H9 (cell line): ENCODE measurements at regions not wholly inside any gene's neighbourhood (a gene's known extent, or its start where the extent isn't known, plus 50 kb on each side); places are given as distances from the start of the nearest gene placed in this dataset.

Source experiments
- DNase-seq: peaks from one replicate; pipeline ENCODE4 v3.0.0-alpha.2; 2017
- H2AFZ ChIP-seq: one replicate; pipeline ENCODE4 v1.6.1; 2013; ENCODE audit warnings: mild to moderate bottlenecking, low read length, control low read depth, moderate library complexity
- H2AK5ac ChIP-seq: 2 replicates; pipeline ENCODE4 v1.6.1; 2013; ENCODE audit warnings: low read length, control low read depth, mixed read lengths; ENCODE audit not compliant: insufficient read length
- H2BK120ac ChIP-seq: one replicate; pipeline ENCODE4 v1.6.1; 2013; ENCODE audit warnings: low read depth, mild to moderate bottlenecking, low read length, control low read depth, inconsistent platforms; ENCODE audit not compliant: poor library complexity, severe bottlenecking
- H2BK12ac ChIP-seq: 2 replicates; pipeline ENCODE4 v1.6.1; 2013; ENCODE audit warnings: low read length, control low read depth, mixed read lengths, low read depth; ENCODE audit not compliant: insufficient read length
- H2BK15ac ChIP-seq: 2 replicates; pipeline ENCODE4 v1.6.1; 2013; ENCODE audit warnings: low read depth, low read length, control low read depth
- H2BK20ac ChIP-seq: one replicate; pipeline ENCODE4 v1.6.1; 2013; ENCODE audit warnings: low read depth, mild to moderate bottlenecking, low read length, control low read depth, inconsistent platforms; ENCODE audit not compliant: poor library complexity, severe bottlenecking
- H2BK5ac ChIP-seq: 2 replicates; pipeline ENCODE4 v1.6.1; 2013; ENCODE audit warnings: low read length, control low read depth, mixed read lengths; ENCODE audit not compliant: insufficient read length
- H3K14ac ChIP-seq: 2 replicates; pipeline ENCODE4 v1.6.1; 2013; ENCODE audit warnings: low read length, control low read depth; ENCODE audit not compliant: insufficient read depth
- H3K18ac ChIP-seq: 2 replicates; pipeline ENCODE4 v1.6.1; 2013; ENCODE audit warnings: low read depth, mild to moderate bottlenecking, mixed read lengths, low read length, control low read depth; ENCODE audit not compliant: insufficient read length
- H3K23ac ChIP-seq: 2 replicates; pipeline ENCODE4 v1.6.1; 2013; ENCODE audit warnings: low read length, control low read depth, mixed read lengths, low read depth; ENCODE audit not compliant: insufficient read length
- H3K23me2 ChIP-seq: 2 replicates; pipeline ENCODE4 v1.6.1; 2013; ENCODE audit warnings: low read depth, mild to moderate bottlenecking, mixed read lengths, low read length, control low read depth; ENCODE audit not compliant: insufficient read length, poor library complexity, severe bottlenecking
- H3K27ac ChIP-seq: 2 replicates; pipeline ENCODE4 v1.5.1; 2013; ENCODE audit warnings: low read length, control low read depth, mixed read lengths, low read depth; ENCODE audit not compliant: insufficient read length
- H3K27me3 ChIP-seq: 2 replicates; pipeline ENCODE4 v1.6.1; 2013; ENCODE audit warnings: low read length, control low read depth, inconsistent platforms; ENCODE audit not compliant: insufficient read depth
- H3K4ac ChIP-seq: 2 replicates; pipeline ENCODE4 v1.6.1; 2013; ENCODE audit warnings: low read depth, mild to moderate bottlenecking, control low read depth, inconsistent platforms, low read length, moderate library complexity
- H3K4me1 ChIP-seq: 2 replicates; pipeline ENCODE4 v1.6.1; 2013; ENCODE audit warnings: low read length, control low read depth, inconsistent platforms; ENCODE audit not compliant: insufficient read depth
- H3K4me2 ChIP-seq: 2 replicates; pipeline ENCODE4 v1.6.1; 2013; ENCODE audit warnings: low read length, control low read depth, mixed read lengths; ENCODE audit not compliant: insufficient read length, insufficient read depth
- H3K56ac ChIP-seq: 2 replicates; pipeline ENCODE4 v1.6.1; 2013; ENCODE audit warnings: low read depth, mild to moderate bottlenecking, mixed read lengths, low read length, control low read depth; ENCODE audit not compliant: insufficient read length
- H3K79me1 ChIP-seq: 2 replicates; pipeline ENCODE4 v1.6.1; 2013; ENCODE audit warnings: low read depth, mild to moderate bottlenecking, moderate library complexity, low read length, control low read depth, inconsistent platforms; ENCODE audit not compliant: insufficient read depth, poor library complexity, severe bottlenecking
- H3K79me2 ChIP-seq: 2 replicates; pipeline ENCODE4 v1.6.1; 2013; ENCODE audit warnings: low read length, control low read depth, inconsistent platforms; ENCODE audit not compliant: insufficient read depth
- H3K9ac ChIP-seq: 2 replicates; pipeline ENCODE4 v1.6.1; 2013; ENCODE audit warnings: low read length, control low read depth, mixed read lengths; ENCODE audit not compliant: insufficient read length; ENCODE audit errors: extremely low read depth
- H3K9me3 ChIP-seq: one replicate; pipeline ENCODE4 v1.6.1; 2013; ENCODE audit warnings: low read depth, low read length, inconsistent platforms; ENCODE audit not compliant: control insufficient read depth
- H3T11ph ChIP-seq: one replicate; pipeline ENCODE4 v1.6.1; 2013; ENCODE audit warnings: mild to moderate bottlenecking, low read length, control low read depth, inconsistent platforms
- H4K20me1 ChIP-seq: one replicate; pipeline ENCODE4 v1.6.1; 2013; ENCODE audit not compliant: control insufficient read depth, insufficient read length, insufficient read depth
- H4K5ac ChIP-seq: 2 replicates; pipeline ENCODE4 v1.6.1; 2013; ENCODE audit warnings: low read depth, mild to moderate bottlenecking, mixed read lengths, low read length, control low read depth; ENCODE audit not compliant: insufficient read length
- H4K8ac ChIP-seq: replicated peaks from 2 replicates; pipeline ENCODE4 v1.6.1; 2013; ENCODE audit warnings: low read length, control low read depth, mixed read lengths, low read depth; ENCODE audit not compliant: insufficient read length
- H4K91ac ChIP-seq: 2 replicates; pipeline ENCODE4 v1.6.1; 2013; ENCODE audit warnings: low read depth, mild to moderate bottlenecking, moderate library complexity, mixed read lengths, low read length, control low read depth; ENCODE audit not compliant: insufficient read length
- H3K27ac Mint-ChIP-seq, 3 experiments: 2 replicates in 2 of 3; 3 replicates in 1 of 3; pipeline ENCODE4 v1.8.0; 2020 to 2021; ENCODE audit warnings: mixed read lengths in 3 of 3, mild to moderate bottlenecking in 1 of 3, moderate library complexity in 1 of 3
- H3K27me3 Mint-ChIP-seq: 2 replicates; pipeline ENCODE4 v1.8.0; 2021; ENCODE audit warnings: low read depth, mild to moderate bottlenecking, moderate library complexity, mixed read lengths
- H3K36me3 Mint-ChIP-seq, 3 experiments: 2 replicates in 2 of 3; 3 replicates in 1 of 3; pipeline ENCODE4 v1.8.0; 2020 to 2021; ENCODE audit warnings: low read depth in 3 of 3, mixed read lengths in 3 of 3; ENCODE audit not compliant: insufficient read depth in 1 of 3
- H3K4me1 Mint-ChIP-seq, 2 experiments: 2 replicates each; pipeline ENCODE4 v1.8.0; 2020; ENCODE audit warnings: mixed read lengths in 2 of 2
- H3K4me3 Mint-ChIP-seq, 2 experiments: 2 replicates in 1 of 2; 3 replicates in 1 of 2; pipeline ENCODE4 v1.8.0; 2020 to 2021; ENCODE audit warnings: mild to moderate bottlenecking in 2 of 2, mixed read lengths in 2 of 2, moderate library complexity in 1 of 2
- H3K9me3 Mint-ChIP-seq, 2 experiments: 2 replicates in 1 of 2; 3 replicates in 1 of 2; pipeline ENCODE4 v1.8.0; 2020; ENCODE audit warnings: mild to moderate bottlenecking in 2 of 2, mixed read lengths in 2 of 2, moderate library complexity in 1 of 2
- WGBS: extraction: QIAGEN DNeasy Blood & Tissue Kit; methylation state at CpG from one replicate; pipeline ENCODE4 v1.1.7; 2013; ENCODE audit warnings: missing lambda C conversion rate, low lambda C conversion rate, mixed read lengths; ENCODE audit not compliant: insufficient read length; ENCODE audit errors: extremely low coverage; 5-methylcytosine and 5-hydroxymethylcytosine counted together
- TF ChIP-seq, protein P1 (sequence below): fragments of 200-600 bp; sonication (generic); conservative IDR thresholded peaks from 3 replicates; pipeline ENCODE4 v1.8.0; 2021; ENCODE audit warnings: antibody characterized with exemption, mild to moderate bottlenecking

DNA sequence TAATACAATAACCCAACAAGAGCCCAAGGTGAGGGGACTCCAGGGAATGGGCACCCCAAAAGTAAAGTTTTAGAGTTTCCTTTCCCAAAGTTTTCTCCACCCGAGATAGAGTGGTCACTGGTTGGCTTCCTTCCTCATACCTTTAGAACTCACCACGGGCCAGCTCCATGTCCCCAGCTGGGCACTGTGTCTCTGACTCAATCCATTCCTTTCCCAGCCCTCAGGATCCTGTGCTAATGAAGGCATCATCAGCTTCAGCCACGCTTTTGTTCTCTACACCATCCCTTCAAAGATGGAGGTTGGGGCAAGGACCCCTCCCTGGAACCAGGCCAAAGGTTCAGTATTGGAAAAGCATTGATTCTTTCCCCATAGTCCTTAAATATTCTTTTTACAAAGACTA is 59.8 kb upstream of the VASH1 start:
- H4K8ac ChIP-seq: no peak overlapping the region
- H3K4ac ChIP-seq: no peak overlapping the region
- no peaks in the 10 kb centered on the region for H3K9me3 ChIP-seq
- H2AFZ ChIP-seq: no peak overlapping the region
- H3K79me1 ChIP-seq: no peaks in the 10 kb centered on the region
- H2BK15ac ChIP-seq: no peak overlapping the region
- no peak overlapping the region for H3K9ac ChIP-seq
- no peak overlapping the region for H3K18ac ChIP-seq
- H3K56ac ChIP-seq: no peak overlapping the region
- Mint-ChIP-seq H3K4me1 (no peaks in the 10 kb centered on the region), H3K27me3 (peaks cover 7% of the 10 kb centered on the region; the same call in 1 of the 2 replicates), H3K27ac (no peak overlapping the region), H3K36me3 (no peaks in the 10 kb centered on the region), H3K4me3 (no peak overlapping the region), H3K9me3 (no peaks in the 10 kb centered on the region; a peak in 1 of 5 replicates)
- H3K23ac ChIP-seq: no peak overlapping the region
- no peaks in the 10 kb centered on the region for H4K20me1 ChIP-seq
- no peak overlapping the region for H2BK12ac ChIP-seq
- no peak overlapping the region for H2AK5ac ChIP-seq
- H3K14ac ChIP-seq: no peak overlapping the region
- TF ChIP-seq, protein P1, sequence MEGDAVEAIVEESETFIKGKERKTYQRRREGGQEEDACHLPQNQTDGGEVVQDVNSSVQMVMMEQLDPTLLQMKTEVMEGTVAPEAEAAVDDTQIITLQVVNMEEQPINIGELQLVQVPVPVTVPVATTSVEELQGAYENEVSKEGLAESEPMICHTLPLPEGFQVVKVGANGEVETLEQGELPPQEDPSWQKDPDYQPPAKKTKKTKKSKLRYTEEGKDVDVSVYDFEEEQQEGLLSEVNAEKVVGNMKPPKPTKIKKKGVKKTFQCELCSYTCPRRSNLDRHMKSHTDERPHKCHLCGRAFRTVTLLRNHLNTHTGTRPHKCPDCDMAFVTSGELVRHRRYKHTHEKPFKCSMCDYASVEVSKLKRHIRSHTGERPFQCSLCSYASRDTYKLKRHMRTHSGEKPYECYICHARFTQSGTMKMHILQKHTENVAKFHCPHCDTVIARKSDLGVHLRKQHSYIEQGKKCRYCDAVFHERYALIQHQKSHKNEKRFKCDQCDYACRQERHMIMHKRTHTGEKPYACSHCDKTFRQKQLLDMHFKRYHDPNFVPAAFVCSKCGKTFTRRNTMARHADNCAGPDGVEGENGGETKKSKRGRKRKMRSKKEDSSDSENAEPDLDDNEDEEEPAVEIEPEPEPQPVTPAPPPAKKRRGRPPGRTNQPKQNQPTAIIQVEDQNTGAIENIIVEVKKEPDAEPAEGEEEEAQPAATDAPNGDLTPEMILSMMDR: no peak
- no peak overlapping the region for H3K4me2 ChIP-seq
- no peak overlapping the region for H2BK20ac ChIP-seq
- no peak overlapping the region for H4K91ac ChIP-seq
- H3K79me2 ChIP-seq: no peaks in the 10 kb centered on the region
- no peaks in the 10 kb centered on the region for H3K23me2 ChIP-seq
- H3K27me3 ChIP-seq: no peaks in the 10 kb centered on the region
- H3T11ph ChIP-seq: no peak overlapping the region
- no peak overlapping the region for H2BK120ac ChIP-seq
- no peak overlapping the region for H4K5ac ChIP-seq
- H2BK5ac ChIP-seq: no peak overlapping the region
- no peak for DNase-seq
- no peaks in the 10 kb centered on the region for H3K4me1 ChIP-seq
- no CpG with 5 or more reads among the region's 3 CpGs for WGBS
- H3K27ac ChIP-seq: no peak overlapping the region
